ENCODE measurements at regions not wholly inside any gene's neighbourhood (a gene's known extent, or its start where the extent isn't known, plus 50 kb on each side); places are given as distances from the start of the nearest gene placed in this dataset.
"Not testable (repeated sequence)": the region's sequence is repeated elsewhere in the genome, so short reads cannot be mapped to it uniquely, and the experiment has no call there.

- DNase-seq (ENCODE audit: low read depth in 2 of 2), result no peak
These were observed 150.8 kb downstream of the RBMX2 start for GRCh38 chrX:130552444-130553073.

GRCh38 chrX:130555341-130555740, 153.6 kb downstream of the RBMX2 start:
- DNase-seq (ENCODE audit: low read depth in 2 of 2), result no peak

GRCh38 chrX:130555757-130556156, 154.0 kb downstream of the RBMX2 start:
- DNase-seq (ENCODE audit: low read depth in 2 of 2), result no peak

GRCh38 chrX:130556951-130557350, 155.2 kb downstream of the RBMX2 start:
- no peak for DNase-seq (ENCODE audit: low read depth in 2 of 2)

- DNase-seq (ENCODE audit: low read depth in 2 of 2), result no peak
These were observed 158.8 kb downstream of the RBMX2 start for GRCh38 chrX:130560544-130560943.

GRCh38 chrX:130561930-130562329, 160.1 kb downstream of the RBMX2 start:
- no peak for DNase-seq (ENCODE audit: low read depth in 2 of 2)

- no peak for DNase-seq (ENCODE audit: low read depth in 2 of 2)
These were observed 161.7 kb downstream of the RBMX2 start for GRCh38 chrX:130563476-130563875.

- no peak for DNase-seq (ENCODE audit: low read depth in 2 of 2)
These were observed 164.4 kb downstream of the RBMX2 start for GRCh38 chrX:130566028-130566683.

- DNase-seq (ENCODE audit: low read depth in 2 of 2), result not testable (repeated sequence)
These were observed 171.2 kb downstream of the RBMX2 start for GRCh38 chrX:130573030-130573429.
